GM18861 (cell line): ENCODE measurements at regions not wholly inside any gene's neighbourhood (a gene's known extent, or its start where the extent isn't known, plus 50 kb on each side); places are given as distances from the start of the nearest gene placed in this dataset.
"Not testable (repeated sequence)": the region's sequence is repeated elsewhere in the genome, so short reads cannot be mapped to it uniquely, and the experiment has no call there.

ENCODE experiments used
- ATAC-seq: cut with Tn5 transposase; IDR thresholded peaks from one replicate; pipeline ENCODE4 v1.9.1; 2021; ENCODE audit not compliant: unreplicated experiment

DNA sequence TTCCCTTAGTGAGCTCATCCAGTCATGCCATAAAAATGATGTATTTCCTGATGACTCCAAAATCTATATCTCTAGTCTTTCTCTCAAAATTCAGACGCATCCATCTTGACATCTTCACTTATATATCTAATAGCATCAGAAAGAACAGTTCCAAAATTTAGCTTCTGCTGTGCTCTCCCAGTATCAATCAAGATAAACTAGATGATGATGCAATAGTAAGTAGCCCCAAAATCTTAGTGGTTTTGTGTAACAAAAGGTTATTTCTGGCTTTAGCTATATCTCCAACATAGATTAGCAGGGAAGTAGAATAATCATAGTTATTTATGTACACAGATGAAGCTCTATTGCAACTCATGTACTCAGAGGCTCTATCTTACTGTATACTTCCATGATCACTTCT lies 382.5 kb upstream of the ADGRL3 start:
- ATAC-seq, result no peak

DNA sequence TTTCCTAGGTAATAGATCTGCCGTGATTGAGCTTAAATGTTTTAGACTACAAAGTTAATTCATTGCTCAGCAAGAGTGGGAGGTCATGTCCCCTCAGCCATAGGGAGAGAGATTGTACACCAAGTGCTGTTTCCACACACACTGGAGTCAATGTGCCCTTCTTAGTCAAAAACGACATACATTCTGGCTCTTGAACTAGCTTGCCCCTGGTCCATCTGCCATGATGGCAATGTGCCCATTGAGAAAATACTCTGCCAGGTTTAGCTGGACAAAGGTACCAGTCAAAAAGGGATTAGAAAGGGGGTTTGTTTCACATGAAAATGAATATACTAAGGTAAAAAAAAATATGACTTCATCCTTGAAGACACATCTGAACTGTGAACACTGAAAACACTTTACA lies 377.1 kb upstream of the ADGRL3 start:
- ATAC-seq, result no peak

DNA sequence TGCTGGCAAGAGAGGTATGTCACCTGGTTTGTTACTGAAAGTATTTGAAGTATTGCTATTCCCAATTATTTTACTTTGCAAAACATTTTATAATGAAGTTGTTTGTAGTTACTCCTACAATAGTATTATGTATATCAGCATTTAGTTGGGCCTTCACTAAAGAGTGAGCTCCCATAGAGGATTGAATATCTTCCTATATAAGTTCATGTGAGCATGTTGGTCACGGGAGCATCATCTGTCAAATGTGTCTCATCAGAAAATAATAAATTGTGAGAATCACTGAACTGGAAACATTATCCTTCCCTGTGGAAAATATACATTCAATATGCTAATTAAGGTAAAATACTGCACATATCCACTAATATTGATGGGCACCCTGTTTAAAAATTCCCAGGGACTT lies 360.1 kb upstream of the ADGRL3 start:
- no peak for ATAC-seq

DNA sequence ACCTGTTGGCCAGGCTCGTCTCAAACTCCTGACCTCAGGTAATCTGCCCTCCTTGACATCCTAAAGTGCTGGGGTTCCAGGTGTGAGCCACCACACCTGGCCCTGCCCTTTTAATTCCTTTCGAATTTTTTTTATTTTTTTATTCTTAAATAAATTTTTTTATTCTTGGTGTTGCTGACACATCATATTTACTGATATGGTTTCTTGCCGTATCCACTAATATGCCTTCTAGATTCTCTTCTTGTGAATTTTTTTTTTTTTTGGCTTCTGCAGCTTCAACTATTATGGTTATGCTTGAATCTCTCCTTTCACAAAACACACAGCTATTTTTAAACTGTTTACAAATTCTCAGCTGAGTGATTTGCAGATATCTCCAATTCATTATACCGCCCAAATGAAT lies 353.4 kb upstream of the ADGRL3 start:
- ATAC-seq, result no peak

DNA sequence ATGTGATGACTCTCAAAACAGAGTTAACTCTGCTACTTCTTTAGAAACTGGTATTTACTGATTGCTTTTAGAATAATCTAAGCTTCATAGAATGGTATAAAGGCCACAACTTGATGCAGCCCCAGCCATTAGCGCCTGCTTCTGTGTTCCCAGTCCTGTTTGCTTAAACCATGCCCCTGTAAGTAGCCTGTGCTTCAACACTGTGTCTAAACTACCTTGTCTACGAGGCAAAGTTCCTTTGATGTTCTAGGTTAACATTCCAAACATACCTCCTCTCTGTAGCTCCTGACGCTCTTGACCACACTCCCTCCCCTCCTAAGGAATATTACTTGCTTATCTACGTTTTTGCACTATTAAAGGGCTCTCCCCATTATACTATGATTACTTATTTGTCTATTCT lies 352.5 kb upstream of the ADGRL3 start:
- ATAC-seq, result no peak

DNA sequence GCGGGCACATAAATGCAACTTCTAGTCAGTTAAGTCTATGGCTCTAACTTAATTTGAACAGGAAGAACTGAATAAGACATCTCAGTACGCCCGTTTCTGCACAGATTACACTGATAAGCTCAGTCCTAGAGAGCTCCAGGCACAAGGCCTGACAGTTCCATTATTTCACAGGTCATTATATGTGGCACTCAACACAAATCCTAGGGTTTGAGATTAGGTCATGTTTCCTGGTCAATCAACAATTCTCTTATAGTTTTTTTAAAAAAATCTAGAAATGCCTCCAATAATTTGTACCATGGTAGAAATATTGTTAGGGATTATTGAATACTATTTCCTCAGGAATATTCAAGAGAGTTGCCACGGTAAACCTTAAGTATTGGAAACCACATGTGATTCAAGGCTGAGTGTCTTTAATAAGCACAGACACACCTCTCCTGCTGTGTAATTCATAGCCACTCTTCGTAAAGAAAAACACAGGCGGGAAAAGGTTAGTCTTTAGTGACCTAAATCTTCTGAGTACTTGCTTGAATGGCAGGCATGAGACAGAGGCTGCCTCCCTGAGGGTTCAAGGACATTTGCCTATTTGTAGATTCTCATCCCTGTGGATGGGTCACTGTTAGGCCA lies 342.9 kb upstream of the ADGRL3 start:
- no peak for ATAC-seq

DNA sequence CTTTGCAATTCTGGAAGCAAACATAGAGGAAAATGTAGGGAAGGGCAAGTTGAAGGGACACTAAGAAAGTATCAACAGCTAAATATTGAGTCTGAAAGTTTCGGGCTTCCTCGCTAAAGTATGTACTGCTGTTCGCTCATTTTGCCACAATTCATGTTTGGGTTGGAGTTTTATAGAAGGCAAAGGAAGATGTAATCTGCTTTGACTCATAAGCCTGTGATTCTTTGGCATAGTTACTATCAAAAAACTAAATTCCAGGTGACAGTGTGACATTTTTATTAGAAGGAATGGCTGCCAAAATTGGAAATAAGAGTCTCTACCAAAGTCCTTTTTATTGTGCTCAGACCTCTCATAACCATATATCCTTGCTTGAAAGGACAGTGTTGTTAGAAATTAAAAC lies 336.7 kb upstream of the ADGRL3 start:
- ATAC-seq, result no peak

DNA sequence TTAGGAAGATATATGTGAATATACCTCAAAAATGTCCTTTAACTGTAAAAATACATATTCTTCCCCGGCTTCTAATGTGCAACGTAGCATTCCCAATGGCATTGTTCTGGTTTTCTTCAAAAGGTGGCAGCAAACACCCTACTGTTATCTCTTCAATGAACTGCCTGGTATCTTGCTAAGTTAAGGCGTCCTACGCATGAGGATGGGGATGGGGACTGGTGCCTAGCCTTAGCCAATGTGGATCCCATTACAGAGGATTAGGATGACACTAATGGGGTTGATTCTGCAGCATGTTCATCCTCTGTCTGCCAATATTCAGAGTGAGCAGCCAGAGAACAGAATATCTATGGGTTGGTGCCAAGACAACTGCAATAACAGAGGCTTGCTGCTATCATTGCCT lies 334.9 kb upstream of the ADGRL3 start:
- no peak for ATAC-seq

DNA sequence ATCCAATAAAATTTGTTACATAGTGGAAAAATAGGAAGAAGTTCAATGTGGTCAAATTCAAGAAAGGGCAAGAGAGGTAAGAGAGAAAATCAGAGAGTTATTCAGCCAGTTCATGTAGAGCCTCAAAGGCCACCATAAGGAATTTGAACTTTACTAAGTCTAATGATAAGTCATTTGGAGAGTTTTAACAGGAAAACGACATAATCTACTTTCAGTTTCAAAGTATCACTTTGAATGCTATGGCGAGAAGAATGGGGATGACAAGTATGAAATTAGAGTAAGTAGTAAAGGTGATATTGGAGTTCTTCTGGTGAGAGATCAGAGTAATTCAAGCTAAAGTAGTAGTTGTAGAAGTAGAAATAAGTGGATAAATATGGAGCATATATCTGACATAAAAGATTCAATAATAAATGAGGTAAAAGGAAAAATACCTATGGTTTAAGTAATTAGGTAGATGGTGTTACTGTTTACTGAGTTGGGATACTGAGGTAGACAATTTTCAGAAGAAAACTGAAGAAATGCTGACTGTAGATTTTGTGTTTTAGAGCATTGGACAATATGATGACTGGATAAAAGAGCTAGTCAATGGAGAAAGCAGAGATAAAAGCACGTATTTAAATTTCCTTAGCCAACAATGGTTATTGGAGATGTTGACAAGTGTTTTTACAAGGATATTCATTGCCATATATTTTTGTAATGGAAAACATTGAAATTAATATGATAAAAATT lies 331.7 kb upstream of the ADGRL3 start:
- ATAC-seq, result no peak

DNA sequence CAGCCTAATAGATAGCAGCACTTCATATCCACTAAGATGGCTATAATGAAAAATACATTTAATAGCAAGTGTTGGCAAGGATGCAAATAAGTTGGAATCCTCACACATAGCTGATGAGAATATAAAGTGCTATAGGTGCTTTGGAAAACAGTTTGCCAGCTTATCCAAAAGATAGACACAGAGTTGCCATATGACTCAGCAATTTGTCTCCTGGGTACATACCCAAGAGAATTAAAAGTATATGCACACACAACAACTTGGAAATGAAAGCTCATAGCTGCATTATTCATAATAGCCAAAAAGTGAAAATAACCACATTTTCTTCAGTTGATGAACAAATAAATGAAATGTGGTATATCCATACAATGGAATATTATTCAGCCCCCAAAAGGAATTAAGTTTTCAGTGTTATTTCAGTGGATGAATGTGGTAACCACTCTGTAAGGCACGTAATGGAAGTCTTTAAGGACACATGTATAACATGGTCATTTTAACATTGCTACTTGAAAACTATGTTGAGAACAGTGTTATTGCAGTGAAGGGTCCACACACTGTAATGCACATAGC lies 320.9 kb upstream of the ADGRL3 start:
- ATAC-seq, result no peak

DNA sequence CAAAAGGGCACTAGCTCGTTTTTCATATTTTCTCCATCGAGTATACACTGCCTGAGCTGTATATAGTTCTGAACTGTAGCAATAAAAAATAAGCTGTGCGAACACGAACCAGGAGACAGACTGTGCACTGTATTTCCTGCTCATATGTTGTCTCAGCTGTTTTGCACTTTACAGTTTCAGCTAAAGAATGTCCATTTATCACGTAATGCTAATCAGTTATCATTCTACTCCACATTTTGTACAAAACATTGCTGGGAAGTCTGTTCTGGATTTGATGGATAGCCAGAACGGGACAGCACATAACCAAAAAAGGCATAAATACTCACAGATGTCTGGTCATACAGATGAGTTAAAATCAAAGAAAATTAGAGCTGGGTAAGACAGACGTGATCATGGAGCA lies 315.5 kb upstream of the ADGRL3 start:
- no peak for ATAC-seq

DNA sequence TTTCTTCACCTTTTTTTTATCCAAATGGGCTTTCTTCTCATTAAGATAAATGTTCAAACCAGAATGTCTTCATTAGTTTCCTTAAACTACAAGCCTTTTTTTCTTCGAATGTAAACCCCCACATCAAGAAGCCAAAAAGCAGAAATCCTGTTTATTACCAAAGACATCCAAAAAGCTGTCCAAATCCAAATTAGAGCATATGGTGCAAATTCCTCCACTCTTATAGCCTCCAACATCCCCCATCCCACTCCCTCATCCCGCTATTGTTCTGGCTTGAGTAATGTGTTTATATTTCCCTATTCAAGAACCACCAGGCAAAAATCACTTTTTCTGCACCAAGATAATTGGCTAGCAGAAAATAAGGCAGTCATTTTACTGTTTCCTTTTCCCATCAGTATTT lies 315.1 kb upstream of the ADGRL3 start:
- ATAC-seq, result no peak

DNA sequence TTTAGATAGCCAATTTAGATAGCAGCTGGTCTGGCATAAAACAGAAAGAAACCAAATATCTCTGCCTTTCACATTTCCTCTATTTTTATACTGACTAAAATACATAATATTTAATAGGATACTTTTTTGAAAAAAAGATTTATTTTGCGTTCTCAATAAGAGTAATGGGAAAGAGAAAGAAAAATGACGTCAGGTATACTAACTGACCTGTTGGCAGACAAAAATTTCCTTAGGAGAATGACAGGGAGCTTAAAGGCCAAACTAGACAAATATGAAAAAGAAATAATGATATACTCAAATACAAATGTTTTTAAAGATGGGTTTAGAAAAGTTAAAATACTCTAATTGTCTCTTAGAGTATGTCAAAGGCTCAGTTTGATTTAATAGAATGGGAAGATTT lies 309.4 kb upstream of the ADGRL3 start:
- ATAC-seq, result no peak

DNA sequence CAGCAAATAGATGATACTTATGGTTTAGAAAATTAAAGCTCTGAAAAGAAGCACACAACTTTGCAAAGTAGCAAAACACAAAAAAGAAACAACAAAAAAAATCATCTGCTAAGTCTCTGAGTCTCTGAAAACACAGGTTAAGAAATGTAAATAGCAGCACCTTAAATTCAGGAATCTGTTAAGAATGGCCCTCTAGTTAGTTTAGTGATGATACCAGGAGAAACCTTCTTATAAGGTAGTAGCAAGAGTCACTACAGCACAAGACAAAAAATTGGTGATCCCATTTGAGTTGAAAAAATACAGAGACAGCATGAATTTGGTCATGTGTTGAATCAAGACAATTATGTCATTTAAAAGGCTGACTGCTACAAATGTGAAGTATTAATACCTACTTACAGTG lies 308.2 kb upstream of the ADGRL3 start:
- no peak for ATAC-seq

DNA sequence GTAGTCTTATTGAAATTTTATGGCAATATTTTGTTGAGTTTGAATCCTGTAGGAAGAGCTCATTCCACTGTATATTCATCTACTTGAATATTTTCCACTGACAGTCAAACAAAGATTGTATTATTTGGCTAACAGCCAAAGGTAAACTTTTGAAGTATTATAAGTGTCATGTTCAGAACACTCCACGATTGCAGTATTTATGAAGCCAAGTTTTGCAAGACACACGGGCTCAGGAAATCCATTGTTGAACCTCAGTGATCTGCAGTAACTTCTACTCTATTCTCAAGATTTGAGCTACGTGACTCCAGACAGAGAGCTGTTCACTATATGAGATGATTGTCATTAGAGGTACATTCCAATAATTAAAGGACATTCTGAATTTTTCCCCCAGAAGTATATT lies 302.7 kb upstream of the ADGRL3 start:
- ATAC-seq, result no peak

DNA sequence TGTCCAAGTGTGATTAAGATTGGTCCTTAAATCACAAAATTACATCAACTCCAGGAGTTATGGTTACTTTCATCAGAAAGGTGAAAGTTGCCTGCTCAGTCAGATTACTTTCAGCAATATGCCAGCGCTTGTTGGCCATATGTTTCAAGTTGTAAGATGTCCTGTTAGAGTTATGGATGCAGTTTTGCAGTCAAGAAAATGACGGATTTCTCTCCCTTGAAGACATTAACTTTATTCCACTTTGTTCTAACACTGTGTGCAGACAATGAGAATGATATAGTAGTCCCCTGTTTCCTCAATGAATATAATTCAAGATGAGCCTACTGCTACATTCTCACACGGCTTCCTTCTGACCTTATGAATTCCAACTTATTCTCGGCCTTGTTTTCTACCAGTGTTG lies 295.0 kb upstream of the ADGRL3 start:
- no peak for ATAC-seq

DNA sequence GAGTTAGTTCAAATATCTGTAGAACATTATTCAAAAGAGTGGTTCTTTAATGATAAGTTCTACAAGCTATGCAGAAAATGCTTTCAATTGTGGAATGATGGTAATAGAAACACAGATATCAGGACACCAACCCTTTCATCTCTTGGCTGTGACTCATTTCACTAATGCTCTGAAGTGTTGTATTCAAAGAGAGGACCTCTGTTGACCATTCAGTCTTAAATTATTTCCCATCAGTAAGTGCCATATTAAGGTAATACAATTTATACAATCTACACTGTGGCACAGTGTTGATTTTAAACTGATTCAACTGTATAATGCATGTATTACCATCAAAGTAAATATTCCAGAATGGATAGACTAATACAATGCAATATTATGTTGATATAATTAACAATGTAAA lies 289.0 kb upstream of the ADGRL3 start:
- no peak for ATAC-seq

DNA sequence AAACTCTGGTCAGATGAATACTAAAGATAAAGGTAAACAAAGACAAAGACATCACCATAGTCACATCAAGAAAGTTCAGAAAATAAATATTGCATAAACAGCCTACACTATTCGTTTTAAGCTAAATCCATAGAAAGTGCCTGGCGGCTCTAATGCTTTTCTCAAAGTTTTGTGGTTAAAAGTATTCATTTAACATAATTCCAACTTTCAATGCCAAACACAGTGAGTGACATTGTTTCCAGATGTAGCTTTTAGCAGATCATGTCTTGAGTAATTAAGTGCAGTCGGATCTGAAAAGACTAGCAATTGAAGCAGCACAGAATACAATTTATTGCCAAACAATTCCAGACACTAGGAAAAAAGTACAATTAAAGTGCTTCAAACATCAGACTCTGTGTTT lies 287.1 kb upstream of the ADGRL3 start:
- ATAC-seq, result no peak

DNA sequence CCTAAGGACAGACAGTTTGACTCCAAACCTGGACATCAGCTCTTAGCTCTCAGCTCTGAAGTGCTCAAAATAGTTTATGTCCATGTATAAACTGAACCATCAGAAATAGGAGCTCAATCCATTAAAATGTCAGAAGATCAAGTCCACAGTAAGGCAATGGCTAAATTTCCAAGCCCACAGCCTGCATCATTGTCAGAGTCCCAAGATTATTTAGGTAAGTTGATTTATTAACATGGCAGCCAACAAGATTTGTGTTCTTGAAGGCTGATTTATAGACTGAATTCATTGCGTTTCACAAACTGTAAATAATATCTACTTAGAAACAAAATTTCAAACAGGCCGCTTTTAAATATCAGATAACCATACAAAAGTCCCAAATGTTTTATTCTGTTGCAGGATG lies 286.5 kb upstream of the ADGRL3 start:
- ATAC-seq, result no peak

DNA sequence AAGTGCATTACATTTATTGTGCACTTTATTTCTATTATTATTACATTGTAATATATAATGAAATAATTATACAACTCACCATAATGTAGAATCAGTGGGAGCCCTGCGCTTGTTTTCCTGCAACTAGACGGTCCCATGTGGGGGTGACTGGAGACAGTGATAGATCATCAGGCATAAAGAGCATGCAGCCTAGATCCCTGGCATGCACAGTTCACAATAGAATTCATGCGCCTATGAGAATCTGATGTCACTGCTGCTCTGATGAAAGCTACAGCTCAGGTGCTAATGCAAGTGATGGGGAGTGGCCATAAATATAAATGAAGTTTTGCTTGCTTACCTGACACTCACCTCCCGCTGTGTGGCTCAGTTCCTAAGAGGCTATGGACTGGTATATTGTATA lies 278.4 kb upstream of the ADGRL3 start:
- not testable (repeated sequence) for ATAC-seq

DNA sequence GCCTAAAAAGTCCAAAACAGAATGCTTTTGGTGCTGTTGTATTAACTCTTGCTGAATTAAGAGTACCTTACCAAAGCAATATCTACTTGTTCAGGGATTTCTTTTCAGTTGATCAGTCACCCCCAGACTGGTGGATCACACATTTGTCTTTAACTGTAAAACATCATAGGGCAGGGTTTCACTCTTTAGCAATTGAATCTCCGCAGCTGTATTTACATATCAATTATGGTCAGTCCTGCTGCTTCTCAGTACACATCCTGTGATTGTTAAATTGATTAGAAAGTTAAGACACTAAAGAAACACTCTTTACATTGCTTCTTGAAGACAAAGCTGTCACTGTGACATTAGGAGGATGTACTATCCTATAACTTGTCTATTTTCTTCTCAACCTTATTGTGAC lies 277.1 kb upstream of the ADGRL3 start:
- no peak for ATAC-seq

DNA sequence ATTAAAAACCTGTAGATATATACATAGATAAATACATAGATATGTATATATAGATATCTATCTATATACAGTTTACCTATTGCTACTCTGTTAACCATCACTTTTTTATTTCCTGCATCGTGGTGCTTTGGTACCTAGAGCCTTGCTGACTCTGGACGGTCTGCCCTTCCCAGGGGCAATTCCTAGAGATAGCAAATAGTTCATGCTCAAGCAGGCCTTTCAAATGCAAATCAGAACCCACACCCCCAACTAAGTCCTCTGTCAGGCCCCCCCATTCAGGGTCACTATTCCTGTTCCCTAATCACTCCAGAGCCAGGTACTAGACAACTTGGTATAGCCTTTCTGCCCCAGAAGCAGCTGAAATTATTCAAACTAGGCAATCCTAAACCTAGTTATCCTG lies 273.5 kb upstream of the ADGRL3 start:
- ATAC-seq, result no peak

DNA sequence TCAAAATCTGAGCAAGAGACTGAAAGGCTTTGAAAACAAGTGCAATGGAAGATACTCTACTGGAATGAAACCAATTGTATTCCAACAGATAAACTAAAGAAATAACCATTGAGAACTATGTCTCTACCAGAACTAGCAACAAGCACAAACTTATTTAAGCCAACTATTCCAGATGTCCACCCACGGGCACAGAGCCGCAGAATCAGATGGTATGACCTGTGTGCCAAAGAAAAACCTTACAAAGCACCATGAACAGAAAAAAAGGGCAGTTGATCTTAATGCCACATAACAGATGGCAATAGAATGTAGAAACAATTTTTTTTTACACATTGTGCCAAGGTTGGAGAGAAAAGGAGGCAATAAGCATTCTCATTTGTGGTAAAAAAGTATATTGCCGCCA lies 269.3 kb upstream of the ADGRL3 start:
- no peak for ATAC-seq
